Uterus (tissue), 3 donors: ENCODE measurements at regions not wholly inside any gene's neighbourhood (a gene's known extent, or its start where the extent isn't known, plus 50 kb on each side); places are given as distances from the start of the nearest gene placed in this dataset.

Experiments used
- DNase-seq, 2 donors: peaks; one replicate each; pipeline ENCODE4 v3.0.0-alpha.2; 2019 to 2020
- H3K27ac ChIP-seq, 2 donors: fragments of 200-600 bp; sonication (generic); 1 replicate in 1 of 2; 2 replicates in 1 of 2; pipeline ENCODE4 v1.5.1; 2016 to 2018
- H3K27me3 ChIP-seq, 2 donors: fragments of 200-600 bp; sonication (generic); one replicate each; pipeline ENCODE4 v1.5.1; 2018 to 2019; ENCODE audit warnings: control low read depth in 1 of 2
- H3K36me3 ChIP-seq, 2 donors: fragments of 200-600 bp; sonication (generic); one replicate each; pipeline ENCODE4 v1.5.1; 2019; ENCODE audit warnings: control low read depth in 1 of 2
- H3K4me1 ChIP-seq, 2 donors: fragments of 200-600 bp; sonication (generic); one replicate each; pipeline ENCODE4 v1.5.1; 2018 to 2019; ENCODE audit warnings: control low read depth in 1 of 2
- H3K4me3 ChIP-seq, 2 donors: fragments of 200-600 bp; sonication (generic); 1 replicate in 1 of 2; 2 replicates in 1 of 2; pipeline ENCODE4 v1.5.1; 2018 to 2019; ENCODE audit warnings: mild to moderate bottlenecking in 1 of 2
- H3K9me3 ChIP-seq, 2 donors: fragments of 200-600 bp; sonication (generic); one replicate each; pipeline ENCODE4 v1.5.1; 2019; ENCODE audit warnings: control low read depth in 1 of 2
- CTCF ChIP-seq, 4 experiments: fragments of 200-600 bp in 2 of 4; fragments of 450-650 bp in 2 of 4; sonication (generic) in 2 of 4; IDR thresholded peaks; one replicate each; pipeline ENCODE4 v1.5.1; 2016 to 2019; ENCODE audit warnings: antibody characterized with exemption in 4 of 4, mild to moderate bottlenecking in 2 of 4, moderate library complexity in 1 of 4
- POLR2A ChIP-seq, 2 donors: fragments of 450-650 bp; IDR thresholded peaks; one replicate each; pipeline ENCODE4 v1.6.1; 2016; ENCODE audit warnings: antibody characterized with exemption in 2 of 2, mild to moderate bottlenecking in 1 of 2, moderate library complexity in 1 of 2
- intact Hi-C: fragments of 100-400 bp; cut with DNase I; formaldehyde crosslinking; loops from one replicate; pipeline ENCODE4 v1.15.1; 2023; ENCODE audit warnings: low total_unique reads
- donor health status: DM: yes; HTN: yes; CAD: no.

GRCh38 chr3:102162251-102162650, 272.6 kb upstream of the ZPLD1 start:
- intact Hi-C loops, result no loop called here
- no peak for DNase-seq
- no peaks in the 10 kb centered on the region for H3K27me3 ChIP-seq
- peaks cover 0 to 5% of the 10 kb centered on the region in 2 donors for H3K4me1 ChIP-seq
- H3K4me3 ChIP-seq, result no peak overlapping the region
- H3K27ac ChIP-seq, result peak overlapping the region; percentile 65 to 87
- TF ChIP-seq POLR2A (IDR thresholded peaks at IDR 0.05) (no peak), CTCF (IDR thresholded peaks at IDR 0.05) (no peak)
- H3K36me3 ChIP-seq, result no peaks in the 10 kb centered on the region
- no peaks in the 10 kb centered on the region for H3K9me3 ChIP-seq

DNA sequence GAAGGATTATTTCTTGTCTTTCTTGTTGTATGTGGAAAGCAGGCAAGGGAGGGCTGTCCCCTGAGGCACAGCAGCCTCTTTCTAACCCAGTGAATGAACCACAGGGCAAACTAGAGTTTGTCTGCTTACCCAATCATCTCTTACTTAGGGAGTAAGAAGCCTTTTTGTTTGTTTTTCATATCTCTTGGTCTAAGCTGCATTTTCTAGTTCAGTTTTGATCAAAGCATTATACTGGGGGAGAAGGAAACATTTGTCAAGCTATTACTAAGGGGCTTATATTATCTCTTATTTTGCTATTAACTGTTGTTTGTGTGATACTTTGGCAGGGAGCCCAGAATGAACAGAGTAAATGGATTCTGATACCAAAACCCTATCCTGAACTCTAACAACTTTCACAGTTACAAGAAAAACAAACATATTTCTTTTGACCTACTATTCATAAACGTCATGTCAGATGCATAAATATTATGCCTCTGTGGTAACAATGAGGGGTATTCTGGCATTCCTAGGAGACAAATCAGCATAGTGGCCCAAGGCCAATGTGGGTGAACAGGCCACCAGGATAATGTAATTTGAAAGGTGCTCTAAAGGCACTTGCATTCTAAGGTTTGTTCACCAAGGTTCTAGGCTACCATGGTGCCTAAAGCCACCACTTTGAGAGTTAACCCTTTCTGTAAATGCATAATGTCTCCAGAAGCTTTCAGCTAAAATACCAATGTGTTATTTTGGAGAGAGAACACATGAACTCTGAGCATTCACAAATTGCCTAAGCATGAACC, 271.6 kb upstream of the ZPLD1 start:
- no peak overlapping the region for H3K4me3 ChIP-seq
- peak in 1 of 2 donors; percentile 61 for DNase-seq

GRCh38 chr3:102163818-102164154, 271.0 kb upstream of the ZPLD1 start:
- H3K4me1 ChIP-seq, result peaks cover 0 to 5% of the 10 kb centered on the region in 2 donors
- TF ChIP-seq CTCF (IDR thresholded peaks at IDR 0.05) (no peak), POLR2A (IDR thresholded peaks at IDR 0.05) (no peak)
- no peak overlapping the region for H3K4me3 ChIP-seq
- no peak for DNase-seq
- no peaks in the 10 kb centered on the region for H3K9me3 ChIP-seq
- no peaks in the 10 kb centered on the region for H3K27me3 ChIP-seq
- H3K27ac ChIP-seq, result peak overlapping the region; percentile 65 to 87
- intact Hi-C loops, result no loop called here
- no peaks in the 10 kb centered on the region for H3K36me3 ChIP-seq

More for the DNA sequence above, 271.6 kb upstream of the ZPLD1 start:
- Histone ChIP-seq H3K27me3 (no peaks in the 10 kb centered on the region), H3K4me1 (peaks cover 0 to 5% of the 10 kb centered on the region in 2 donors), H3K36me3 (no peaks in the 10 kb centered on the region), H3K9me3 (no peaks in the 10 kb centered on the region), H3K27ac (peak overlapping the region; percentile 65 to 87)
- TF ChIP-seq CTCF (IDR thresholded peaks at IDR 0.05) (no peak), POLR2A (IDR thresholded peaks at IDR 0.05) (no peak)
- intact Hi-C loops, result no loop called here

DNA sequence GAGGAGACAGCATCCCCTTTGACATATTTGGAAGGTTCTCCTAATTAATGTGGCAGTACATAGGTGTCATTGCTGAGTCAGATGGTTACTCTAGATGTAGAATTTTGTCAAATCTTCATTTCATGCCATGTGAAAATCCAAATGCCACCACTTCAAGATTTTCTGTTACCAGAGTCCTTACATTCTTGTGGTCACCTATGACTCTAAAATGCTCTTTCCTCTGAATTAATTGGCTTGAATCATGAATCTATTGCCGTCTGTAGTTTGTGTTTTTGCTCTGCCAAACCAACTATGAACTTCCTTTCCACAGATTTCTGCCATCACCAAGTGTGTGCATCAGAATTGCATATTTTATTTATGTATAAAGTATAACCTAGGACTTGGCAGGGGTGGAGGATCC, 269.4 kb upstream of the ZPLD1 start:
- H3K36me3 ChIP-seq, result no peaks in the 10 kb centered on the region
- peaks cover 0 to 5% of the 10 kb centered on the region in 2 donors for H3K4me1 ChIP-seq
- no peak for DNase-seq
- intact Hi-C loops, result no loop called here
- TF ChIP-seq CTCF (IDR thresholded peaks at IDR 0.05) (no peak), POLR2A (IDR thresholded peaks at IDR 0.05) (no peak)
- H3K27ac ChIP-seq, result no peak overlapping the region
- no peaks in the 10 kb centered on the region for H3K27me3 ChIP-seq
- H3K4me3 ChIP-seq, result no peak overlapping the region
- no peaks in the 10 kb centered on the region for H3K9me3 ChIP-seq

- no peaks in the 10 kb centered on the region for H3K36me3 ChIP-seq
These were observed 264.8 kb upstream of the ZPLD1 start for GRCh38 chr3:102169915-102170479.

More at GRCh38 chr3:102169915-102170479, 264.8 kb upstream of the ZPLD1 start:
- intact Hi-C loops, result no loop called here
- Histone ChIP-seq H3K27me3 (no peaks in the 10 kb centered on the region), H3K4me1 (no peaks in the 10 kb centered on the region), H3K4me3 (no peak overlapping the region), H3K9me3 (no peaks in the 10 kb centered on the region), H3K27ac (peak overlapping the region; percentile 27 to 43)
- DNase-seq, result no peak
- TF ChIP-seq POLR2A (IDR thresholded peaks at IDR 0.05) (no peak), CTCF (IDR thresholded peaks at IDR 0.05) (no peak)
